ENCODE measurements at regions not wholly inside any gene's neighbourhood (a gene's known extent, or its start where the extent isn't known, plus 50 kb on each side); places are given as distances from the start of the nearest gene placed in this dataset.
"Not testable (repeated sequence)": the region's sequence is repeated elsewhere in the genome, so short reads cannot be mapped to it uniquely, and the experiment has no call there.

DNA sequence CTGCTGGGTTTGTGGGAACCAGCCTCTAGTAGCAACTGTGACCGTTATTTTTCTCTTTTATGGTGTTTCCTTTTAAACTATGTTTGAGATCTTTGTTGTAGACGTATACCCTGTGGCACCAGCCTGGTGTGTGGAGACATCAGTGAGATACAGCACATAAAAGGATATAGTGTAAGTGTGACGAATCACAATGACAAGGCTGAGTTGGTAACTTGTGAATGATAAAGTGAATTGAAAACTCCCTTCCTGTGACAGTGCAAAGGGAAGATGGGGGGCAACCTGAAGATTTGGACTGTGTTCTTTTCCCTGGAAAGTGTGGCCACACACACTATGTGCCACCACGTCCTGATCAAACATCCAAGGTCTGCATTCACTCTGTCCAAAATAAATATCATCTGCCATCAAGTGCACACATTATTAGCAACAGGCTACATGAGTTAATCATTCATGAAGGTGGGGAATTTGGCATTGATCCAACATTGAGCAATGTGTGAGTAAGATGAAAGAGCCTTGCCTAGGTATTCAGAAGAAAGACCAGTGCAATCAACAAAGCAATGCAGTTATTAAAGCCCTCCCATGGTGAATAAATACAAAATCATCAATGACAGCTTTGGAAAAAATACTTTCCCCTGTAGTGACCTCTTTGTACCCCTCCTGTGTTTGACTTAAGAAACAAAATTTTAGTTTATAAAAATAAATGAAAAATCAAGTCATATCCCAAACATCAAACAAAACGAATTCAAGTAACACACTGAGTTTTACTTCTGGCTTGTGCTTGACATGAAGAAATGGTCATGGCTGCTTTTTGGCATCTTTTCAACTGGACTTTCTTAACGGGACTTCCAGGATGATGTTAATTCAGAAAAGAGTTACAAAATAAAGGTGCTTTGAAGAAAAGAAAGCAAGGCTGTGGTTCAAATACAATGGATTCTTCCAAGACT, 1280.5 kb upstream of the ZEB2 start:
- DNase-seq (ENCODE audit: low read depth in 2 of 2), result no peak

DNA sequence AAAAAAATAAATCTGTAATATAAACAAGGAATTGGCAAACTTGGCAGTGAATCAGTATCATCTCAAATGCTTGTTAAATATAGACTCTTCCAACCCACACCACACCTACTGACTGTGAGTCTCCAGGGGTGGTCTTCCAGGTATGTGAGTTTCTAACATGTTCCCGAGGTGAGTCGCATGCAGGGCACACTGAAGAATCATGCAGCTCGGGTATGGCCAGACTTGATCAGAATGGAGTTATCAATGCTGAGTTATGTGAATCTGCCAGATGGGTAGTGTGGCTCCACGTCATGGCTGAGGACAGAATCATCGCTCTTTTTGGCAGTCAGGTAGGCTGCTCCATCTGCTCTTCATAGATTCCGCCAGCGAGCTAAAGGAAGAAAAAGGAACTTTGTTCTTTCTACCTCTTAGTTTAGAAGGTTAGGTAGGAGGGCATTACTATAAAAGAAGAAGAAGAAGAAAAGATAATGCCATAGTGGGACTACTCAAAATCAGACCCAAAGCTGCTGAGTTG, 1279.7 kb upstream of the ZEB2 start:
- no peak for DNase-seq (ENCODE audit: low read depth in 2 of 2)

DNA sequence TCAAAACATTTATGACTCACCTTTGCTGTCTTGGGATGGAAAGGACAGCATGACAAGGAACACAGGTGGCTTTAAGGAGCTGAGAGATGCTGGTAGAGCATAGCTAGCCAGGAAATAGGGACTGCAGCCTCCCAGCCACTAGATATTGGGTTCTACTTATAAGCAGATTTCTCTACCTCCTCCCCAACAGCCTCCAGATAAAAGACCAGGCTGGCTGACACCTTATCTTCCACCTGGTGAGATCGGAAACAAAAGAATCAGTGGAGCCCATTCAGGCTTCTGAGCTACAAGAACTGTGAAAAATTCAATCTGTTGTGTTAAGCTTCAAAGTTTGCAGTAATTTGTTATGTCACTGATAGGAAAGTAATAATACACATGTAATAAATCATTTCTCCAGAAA, 1278.5 kb upstream of the ZEB2 start:
- DNase-seq (ENCODE audit: low read depth in 2 of 2), result no peak

DNA sequence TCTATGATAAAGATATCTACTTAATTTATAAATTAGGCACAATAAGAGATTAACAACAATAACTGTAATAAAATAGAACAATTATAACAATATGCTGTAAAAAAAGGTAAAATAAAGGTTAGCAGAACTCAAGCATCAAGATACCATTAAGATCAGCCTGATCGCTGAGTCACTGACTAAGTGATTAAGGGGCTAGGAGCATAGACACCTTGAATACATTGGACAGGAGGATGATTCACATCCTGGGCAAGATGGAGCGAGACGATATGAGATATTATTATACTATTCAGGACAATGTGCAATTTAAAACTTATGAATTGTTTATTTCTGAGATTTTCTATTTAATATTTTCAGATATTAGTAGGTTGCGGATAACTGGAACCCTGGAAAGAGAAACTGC, 1277.8 kb upstream of the ZEB2 start:
- DNase-seq (ENCODE audit: low read depth in 2 of 2), result no peak

GRCh38 chr2:145792745-145793144, 1272.8 kb upstream of the ZEB2 start:
- DNase-seq (ENCODE audit: low read depth in 2 of 2), result no peak

- peak in 1 of 2 experiments; percentile 7 for DNase-seq (ENCODE audit: low read depth in 2 of 2)
These were observed 1269.7 kb upstream of the ZEB2 start for GRCh38 chr2:145789636-145790035.

- DNase-seq (ENCODE audit: low read depth in 2 of 2), result not testable (repeated sequence)
These were observed 1267.9 kb upstream of the ZEB2 start for GRCh38 chr2:145787597-145788361.

GRCh38 chr2:145782607-145783006, 1262.7 kb upstream of the ZEB2 start:
- DNase-seq (ENCODE audit: low read depth in 2 of 2), result not testable (repeated sequence)

- no peak for DNase-seq (ENCODE audit: low read depth in 2 of 2)
These were observed 1258.0 kb upstream of the ZEB2 start for GRCh38 chr2:145777914-145778313.

DNA sequence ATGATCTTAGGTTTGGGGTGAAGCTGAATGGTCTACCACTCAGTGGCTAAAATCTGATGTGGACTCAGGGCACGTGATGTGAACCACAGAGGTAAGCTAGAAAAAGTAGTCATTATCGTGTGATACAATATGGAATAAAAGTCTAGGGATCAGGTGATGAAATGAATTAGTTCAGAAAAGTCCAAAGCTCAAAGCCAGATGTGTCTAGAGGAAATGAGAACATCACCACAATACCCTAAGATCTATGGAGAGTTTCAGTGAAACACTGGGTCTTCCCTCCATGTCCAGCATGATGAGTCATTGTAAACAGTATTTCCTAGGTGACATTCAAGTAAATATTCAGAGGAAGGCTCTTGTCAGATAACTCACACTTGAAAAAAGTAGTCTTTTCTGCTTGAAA, 1257.4 kb upstream of the ZEB2 start:
- no peak for DNase-seq (ENCODE audit: low read depth in 2 of 2)

DNA sequence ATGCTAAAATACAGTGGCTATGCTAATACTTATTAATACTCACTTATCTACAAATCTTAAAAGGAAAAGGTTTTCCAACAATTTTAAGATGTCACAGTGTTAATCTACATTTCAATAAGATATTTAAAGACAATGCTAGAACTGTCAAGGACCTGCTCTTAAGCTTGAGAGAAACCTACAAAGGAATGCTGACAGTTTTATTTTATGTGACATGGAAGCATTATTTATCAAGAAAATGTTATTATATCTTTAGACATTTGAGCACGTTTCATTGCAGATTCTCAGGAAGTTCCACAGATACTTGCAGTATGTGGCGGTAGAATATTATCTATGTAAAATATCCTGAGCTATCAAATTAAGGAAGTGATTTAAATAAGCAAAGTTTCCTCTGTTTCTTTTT, 1255.7 kb upstream of the ZEB2 start:
- no peak for DNase-seq (ENCODE audit: low read depth in 2 of 2)

GRCh38 chr2:145771525-145771924, 1251.6 kb upstream of the ZEB2 start:
- no peak for DNase-seq (ENCODE audit: low read depth in 2 of 2)

GRCh38 chr2:145769011-145769716, 1249.2 kb upstream of the ZEB2 start:
- no peak for DNase-seq (ENCODE audit: low read depth in 2 of 2)

- DNase-seq (ENCODE audit: low read depth in 2 of 2), result no peak
These were observed 1246.0 kb upstream of the ZEB2 start for GRCh38 chr2:145765874-145766273.

DNA sequence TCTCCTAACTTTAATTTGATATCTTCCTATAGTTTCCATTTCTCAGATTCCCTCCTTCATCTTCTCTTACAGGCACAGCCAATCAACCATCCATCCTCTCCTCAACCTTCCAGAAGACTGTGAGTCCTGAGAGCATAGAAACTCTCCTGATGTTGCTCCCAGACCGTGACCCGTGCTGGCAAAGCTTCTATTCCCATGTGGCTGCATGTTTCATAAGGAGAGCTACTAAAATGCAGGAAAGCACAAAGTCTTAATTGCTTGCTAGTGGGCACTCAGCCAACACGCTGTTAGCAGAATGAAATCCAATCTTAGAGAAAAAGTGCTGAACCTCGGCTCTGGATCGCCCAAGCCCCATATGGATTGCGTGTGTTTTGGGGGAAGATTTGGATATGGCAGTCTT, 1244.7 kb upstream of the ZEB2 start:
- DNase-seq (ENCODE audit: low read depth in 2 of 2), result no peak

GRCh38 chr2:145760781-145761649, 1241.1 kb upstream of the ZEB2 start:
- no peak for DNase-seq (ENCODE audit: low read depth in 2 of 2)

GRCh38 chr2:145759228-145759915, 1239.5 kb upstream of the ZEB2 start:
- no peak for DNase-seq (ENCODE audit: low read depth in 2 of 2)

GRCh38 chr2:145757503-145758246, 1237.8 kb upstream of the ZEB2 start:
- no peak for DNase-seq (ENCODE audit: low read depth in 2 of 2)

DNA sequence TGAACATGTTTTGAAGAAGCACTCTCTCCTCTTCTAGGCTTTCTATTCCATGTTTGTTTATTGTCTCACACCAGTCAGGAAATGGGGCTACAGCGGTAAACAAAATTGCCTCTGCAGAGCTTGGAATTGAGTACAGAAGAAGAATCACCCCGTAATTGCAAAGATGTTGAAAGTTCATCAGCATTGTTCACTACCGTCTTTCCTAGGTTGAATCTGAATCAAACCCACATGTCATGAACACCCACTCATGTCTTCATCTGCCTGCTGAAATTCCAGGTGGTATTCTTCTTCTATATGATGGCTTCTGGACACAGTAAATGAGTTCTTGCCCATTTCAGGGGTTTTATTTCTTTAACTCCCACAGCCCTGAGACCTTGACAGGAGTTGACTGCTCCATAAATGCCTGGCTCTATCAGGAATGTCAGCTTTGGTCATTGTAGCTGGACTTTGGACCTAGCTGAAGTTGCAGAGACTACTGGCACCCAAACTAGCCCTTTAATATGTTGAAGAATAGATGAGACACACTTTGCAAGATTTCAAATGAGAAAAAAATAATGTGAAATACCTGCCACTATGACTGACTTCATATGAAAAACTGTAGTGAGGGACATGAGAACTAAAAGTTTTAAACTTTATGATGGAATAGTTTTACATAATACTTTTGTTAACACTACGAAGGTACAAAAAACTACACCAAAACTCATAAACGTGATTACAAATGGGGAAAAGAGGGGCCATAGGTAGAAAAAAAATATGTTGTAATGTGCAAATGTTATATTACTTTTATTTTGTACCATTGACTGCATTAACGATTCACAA, 1235.3 kb upstream of the ZEB2 start:
- DNase-seq (ENCODE audit: low read depth in 2 of 2), result no peak
